Loucy (cell line): ENCODE measurements at regions not wholly inside any gene's neighbourhood (a gene's known extent, or its start where the extent isn't known, plus 50 kb on each side); places are given as distances from the start of the nearest gene placed in this dataset.

Experiments
- H2AFZ ChIP-seq: fragments of 200-600 bp; sonication (generic); 2 replicates; pipeline ENCODE4 v1.6.0; 2016; ENCODE audit warnings: antibody characterized with exemption, mild to moderate bottlenecking, low read length, moderate library complexity
- H3F3A ChIP-seq: fragments of 200-600 bp; 2 replicates; pipeline ENCODE4 v1.6.0; 2016; ENCODE audit warnings: antibody characterized with exemption, low read depth, mild to moderate bottlenecking
- H3K27me3 ChIP-seq: fragments of 200-600 bp; sonication (generic); 2 replicates; pipeline ENCODE4 v1.6.1; 2014; ENCODE audit warnings: low read length, mild to moderate bottlenecking; ENCODE audit not compliant: insufficient read depth, poor library complexity, severe bottlenecking
- H3K36me3 ChIP-seq: fragments of 200-600 bp; sonication (generic); 2 replicates; pipeline ENCODE4 v1.6.1; 2016; ENCODE audit warnings: low read length; ENCODE audit not compliant: insufficient read depth
- H3K4me1 ChIP-seq: fragments of 200-600 bp; sonication (generic); 2 replicates; pipeline ENCODE4 v1.5.1; 2014; ENCODE audit warnings: low read length, mild to moderate bottlenecking; ENCODE audit not compliant: insufficient read depth, poor library complexity, severe bottlenecking
- H3K4me2 ChIP-seq: fragments of 200-600 bp; sonication (generic); 2 replicates; pipeline ENCODE4 v1.6.0; 2014; ENCODE audit warnings: antibody characterized with exemption, low read length, low read depth, mild to moderate bottlenecking; ENCODE audit not compliant: poor library complexity, severe bottlenecking
- H3K4me3 ChIP-seq: fragments of 200-600 bp; sonication (generic); 2 replicates; pipeline ENCODE4 v1.5.1; 2014; ENCODE audit warnings: low read length, mild to moderate bottlenecking, mixed read lengths; ENCODE audit not compliant: poor library complexity, severe bottlenecking
- H3K79me2 ChIP-seq: fragments of 200-600 bp; sonication (generic); 2 replicates; pipeline ENCODE4 v1.6.1; 2014; ENCODE audit warnings: low read length; ENCODE audit not compliant: insufficient read depth
- H3K9ac ChIP-seq: fragments of 200-600 bp; sonication (generic); 2 replicates; pipeline ENCODE4 v1.6.0; 2014; ENCODE audit warnings: mild to moderate bottlenecking, low read depth, low read length, moderate library complexity; ENCODE audit not compliant: poor library complexity, severe bottlenecking
- H3K9me2 ChIP-seq: fragments of 200-600 bp; sonication (generic); replicated peaks from 2 replicates; pipeline ENCODE4 v1.6.1; 2016; ENCODE audit warnings: low read depth, low read length, mixed read lengths
- H3K9me3 ChIP-seq: fragments of 200-600 bp; sonication (generic); 2 replicates; pipeline ENCODE4 v1.6.1; 2014; ENCODE audit warnings: mild to moderate bottlenecking, antibody characterized with exemption, low read length, low read depth; ENCODE audit not compliant: insufficient read depth
- H4K20me1 ChIP-seq: fragments of 200-600 bp; sonication (generic); 2 replicates; pipeline ENCODE4 v1.6.0; 2014; ENCODE audit warnings: antibody characterized with exemption, low read length, mild to moderate bottlenecking; ENCODE audit not compliant: insufficient read depth, poor library complexity, severe bottlenecking
- CTCF ChIP-seq: fragments of 200-600 bp; sonication (generic); conservative IDR thresholded peaks from 2 replicates; pipeline ENCODE4 v1.5.1; 2014; ENCODE audit warnings: mild to moderate bottlenecking, antibody characterized with exemption, low read length
- EZH2phosphoT487 ChIP-seq: fragments of 200-600 bp; IDR thresholded peaks from 2 replicates; pipeline ENCODE4 v1.6.1; 2018; ENCODE audit warnings: antibody characterized with exemption, mild to moderate bottlenecking, moderate library complexity, borderline replicate concordance

DNA sequence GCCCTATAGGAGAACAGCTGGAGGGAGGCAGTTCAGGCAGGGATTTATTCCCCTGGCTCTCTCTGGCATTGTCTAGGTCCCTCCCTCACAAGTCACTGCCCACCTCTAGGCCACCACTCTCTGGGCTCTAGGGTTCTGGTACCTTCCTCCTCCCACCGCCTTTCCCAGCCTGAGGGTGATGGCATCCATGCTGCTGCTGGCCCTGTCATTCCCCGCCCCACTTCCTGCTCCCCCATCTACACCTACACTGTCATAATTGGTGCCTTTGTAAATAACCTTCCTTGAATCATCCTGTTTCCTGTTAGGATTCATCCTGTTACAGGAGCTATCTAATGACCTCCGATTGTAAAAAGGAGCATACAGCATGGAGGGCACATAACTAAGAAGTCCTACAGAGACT is 303.3 kb upstream of the COBL start:
- Histone ChIP-seq H3K9me3 (no peaks in the 10 kb centered on the region), H3F3A (no peaks in the 10 kb centered on the region), H3K9me2 (no peaks in the 10 kb centered on the region), H4K20me1 (no peaks in the 10 kb centered on the region), H3K9ac (no peak overlapping the region), H3K36me3 (no peaks in the 10 kb centered on the region), H3K27me3 (no peaks in the 10 kb centered on the region), H3K4me2 (no peak overlapping the region), H2AFZ (no peak overlapping the region), H3K4me1 (no peaks in the 10 kb centered on the region), H3K79me2 (no peaks in the 10 kb centered on the region), H3K4me3 (no peak overlapping the region)
- TF ChIP-seq CTCF (no peak), EZH2phosphoT487 (no peak)

- no peak overlapping the region for H2AFZ ChIP-seq
- no peaks in the 10 kb centered on the region for H3K9me2 ChIP-seq
- no peak overlapping the region for H3K9ac ChIP-seq
- no peak overlapping the region for H3K4me3 ChIP-seq
- H3K4me1 ChIP-seq: no peaks in the 10 kb centered on the region
- no peaks in the 10 kb centered on the region for H3K9me3 ChIP-seq
- H3K36me3 ChIP-seq: no peaks in the 10 kb centered on the region
- no peak overlapping the region for H3K4me2 ChIP-seq
- no peaks in the 10 kb centered on the region for H3K79me2 ChIP-seq
- TF ChIP-seq CTCF (no peak), EZH2phosphoT487 (no peak)
- H4K20me1 ChIP-seq: no peaks in the 10 kb centered on the region
- no peaks in the 10 kb centered on the region for H3K27me3 ChIP-seq
- H3F3A ChIP-seq: no peaks in the 10 kb centered on the region
Observed at GRCh38 chr7:51617686-51618085, 301.1 kb upstream of the COBL start.

- Histone ChIP-seq H4K20me1 (no peaks in the 10 kb centered on the region), H3K36me3 (no peaks in the 10 kb centered on the region), H3K79me2 (no peaks in the 10 kb centered on the region), H3K4me2 (no peak overlapping the region), H3K4me1 (no peaks in the 10 kb centered on the region), H3K27me3 (no peaks in the 10 kb centered on the region), H3F3A (no peaks in the 10 kb centered on the region), H3K9me3 (no peaks in the 10 kb centered on the region), H3K9me2 (no peaks in the 10 kb centered on the region), H2AFZ (no peak overlapping the region), H3K9ac (no peak overlapping the region), H3K4me3 (no peak overlapping the region)
- TF ChIP-seq CTCF (no peak), EZH2phosphoT487 (no peak)
Observed at GRCh38 chr7:51613911-51614357, 297.3 kb upstream of the COBL start.
